CD4-positive, CD25-positive, alpha-beta regulatory T cell (primary cell): ENCODE measurements at regions not wholly inside any gene's neighbourhood (a gene's known extent, or its start where the extent isn't known, plus 50 kb on each side); places are given as distances from the start of the nearest gene placed in this dataset.

Experiments
- ATAC-seq, 2 donors: fragments of 150-1000 bp; cut with Tn5 transposase; one replicate each; pipeline ENCODE4 v1.10.0; 2021; ENCODE audit warnings: low read depth in 2 of 2, moderate number of reproducible peaks in 2 of 2, moderate library complexity in 1 of 2
- DNase-seq, 3 donors: peaks; one replicate each; pipeline versions ENCODE4 v3.0.0 to v3.0.0-alpha.2; 2012 to 2022; ENCODE audit warnings: mixed read lengths in 1 of 3
- H3K27ac ChIP-seq: one replicate; pipeline ENCODE4 v1.7.0; 2013; ENCODE audit warnings: mild to moderate bottlenecking, low read length; ENCODE audit not compliant: insufficient read depth, poor library complexity, severe bottlenecking
- H3K27me3 ChIP-seq: one replicate; pipeline ENCODE4 v1.7.0; 2013; ENCODE audit warnings: low read length; ENCODE audit not compliant: control insufficient read depth, insufficient read depth
- H3K36me3 ChIP-seq: one replicate; pipeline ENCODE4 v1.7.0; 2013; ENCODE audit warnings: mild to moderate bottlenecking, low read length, moderate library complexity; ENCODE audit not compliant: control insufficient read depth, insufficient read depth
- H3K4me1 ChIP-seq: 2 replicates; pipeline ENCODE4 v1.7.0; 2013; ENCODE audit warnings: mild to moderate bottlenecking, low read length; ENCODE audit not compliant: insufficient read depth, control insufficient read depth, poor library complexity, severe bottlenecking
- H3K4me3 ChIP-seq: one replicate; pipeline ENCODE4 v1.7.0; 2013; ENCODE audit warnings: low read depth, mild to moderate bottlenecking, low read length, moderate library complexity
- H3K9me3 ChIP-seq, 2 experiments: 1 replicate in 1 of 2; 2 replicates in 1 of 2; pipeline ENCODE4 v1.7.0; 2013; ENCODE audit warnings: low read length in 2 of 2, mild to moderate bottlenecking in 1 of 2, moderate library complexity in 1 of 2; ENCODE audit not compliant: control insufficient read depth in 2 of 2
- H3K27ac Mint-ChIP-seq, 3 donors: one replicate each; pipeline ENCODE4 v1.8.0; 2020 to 2022; ENCODE audit warnings: mild to moderate bottlenecking in 3 of 3, mixed read lengths in 3 of 3, moderate library complexity in 2 of 3
- H3K27me3 Mint-ChIP-seq: one replicate; pipeline ENCODE4 v1.8.0; 2022; ENCODE audit warnings: mild to moderate bottlenecking, mixed read lengths
- H3K36me3 Mint-ChIP-seq: one replicate; pipeline ENCODE4 v1.8.0; 2020; ENCODE audit warnings: mixed read lengths
- H3K4me1 Mint-ChIP-seq, 4 donors: one replicate each; pipeline ENCODE4 v1.8.0; 2020 to 2022; ENCODE audit warnings: mixed read lengths in 4 of 4, mild to moderate bottlenecking in 1 of 4
- H3K4me3 Mint-ChIP-seq, 4 donors: one replicate each; pipeline ENCODE4 v1.8.0; 2020 to 2022; ENCODE audit warnings: mild to moderate bottlenecking in 4 of 4, mixed read lengths in 4 of 4, moderate library complexity in 3 of 4
- H3K9me3 Mint-ChIP-seq, 7 donors: one replicate each; pipeline ENCODE4 v1.8.0; 2020 to 2022; ENCODE audit warnings: mixed read lengths in 7 of 7, mild to moderate bottlenecking in 3 of 7, moderate library complexity in 2 of 7

- Mint-ChIP-seq H3K9me3 (peaks cover 0 to 16% (median 3%) of the 10 kb centered on the region in 7 donors), H3K27ac (peak overlapping the region in 1 of 3 donors; percentile 26), H3K36me3 (no peaks in the 10 kb centered on the region), H3K27me3 (peaks cover 6% of the 10 kb centered on the region), H3K4me1 (no peaks in the 10 kb centered on the region), H3K4me3 (no peak overlapping the region)
- no peaks in the 10 kb centered on the region for H3K36me3 ChIP-seq
- no peaks in the 10 kb centered on the region for H3K27me3 ChIP-seq
- no peak overlapping the region for H3K4me3 ChIP-seq
- ATAC-seq (no peak), DNase-seq (no peak)
- peaks cover 0 to 12% of the 10 kb centered on the region in 2 experiments for H3K9me3 ChIP-seq
- H3K4me1 ChIP-seq = no peaks in the 10 kb centered on the region
- H3K27ac ChIP-seq = no peak overlapping the region
These were observed 107.0 kb upstream of the MGMT start for GRCh38 chr10:129360046-129360445.

DNA sequence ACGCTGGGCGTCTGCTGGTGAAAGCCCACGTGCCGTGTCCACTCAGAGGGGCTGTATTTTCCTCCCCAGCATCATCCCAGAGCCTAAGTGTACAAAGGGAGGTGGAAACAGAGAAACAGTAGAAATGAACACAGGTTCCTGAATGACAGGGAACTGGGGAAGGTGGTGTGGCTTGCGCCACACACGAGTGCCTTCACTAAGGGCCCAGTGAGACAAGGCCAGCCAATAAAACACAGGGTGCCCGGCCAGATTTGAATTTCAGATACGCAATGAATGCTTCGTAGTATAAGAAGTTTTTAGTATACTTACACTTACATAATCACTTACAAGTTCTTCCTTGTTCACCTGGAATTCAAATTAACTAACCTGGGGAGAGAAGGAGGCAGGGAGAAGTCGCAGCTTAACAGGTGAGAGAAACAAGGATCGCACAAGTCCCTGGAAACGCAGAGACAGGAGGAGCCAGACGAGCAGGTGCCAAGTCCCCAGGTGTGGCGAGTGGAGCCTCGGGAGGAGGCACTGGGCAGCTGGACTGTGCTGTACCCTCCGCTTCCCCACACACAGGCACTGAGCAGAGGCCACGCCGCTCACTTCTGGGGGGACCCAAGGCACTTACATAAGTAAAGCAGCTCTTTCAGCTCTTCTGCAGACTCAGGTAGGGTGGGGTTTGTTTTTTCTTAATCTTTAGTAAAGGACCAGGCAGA is 105.2 kb upstream of the MGMT start:
- no peaks in the 10 kb centered on the region for H3K36me3 ChIP-seq
- no peaks in the 10 kb centered on the region for H3K27me3 ChIP-seq
- H3K9me3 ChIP-seq = peaks cover 0 to 1% of the 10 kb centered on the region in 2 experiments
- no peak overlapping the region for H3K4me3 ChIP-seq
- H3K4me1 ChIP-seq = no peaks in the 10 kb centered on the region
- Mint-ChIP-seq H3K4me1 (no peaks in the 10 kb centered on the region), H3K36me3 (no peaks in the 10 kb centered on the region), H3K4me3 (no peak overlapping the region), H3K27ac (no peak overlapping the region), H3K9me3 (peaks cover 0 to 4% (median 0%) of the 10 kb centered on the region in 7 donors), H3K27me3 (peaks cover 8% of the 10 kb centered on the region)
- DNase-seq = no peak
- ATAC-seq = no peak
- H3K27ac ChIP-seq = no peak overlapping the region

GRCh38 chr10:129364949-129365348 is 102.1 kb upstream of the MGMT start:
- ATAC-seq = no peak

GRCh38 chr10:129365767-129366402 is 101.2 kb upstream of the MGMT start:
- H3K4me3 Mint-ChIP-seq = no peak overlapping the region
- H3K4me3 ChIP-seq = no peak overlapping the region
- peak in 1 of 3 donors; percentile 4 for DNase-seq

More at GRCh38 chr10:129364949-129365348, 102.1 kb upstream of the MGMT start:
- Histone ChIP-seq H3K27me3 (no peaks in the 10 kb centered on the region), H3K27ac (no peak overlapping the region), H3K4me1 (no peaks in the 10 kb centered on the region), H3K36me3 (no peaks in the 10 kb centered on the region), H3K9me3 (no peaks in the 10 kb centered on the region), H3K4me3 (no peak overlapping the region)
- H3K4me1 Mint-ChIP-seq = no peaks in the 10 kb centered on the region
- peaks cover 8% of the 10 kb centered on the region for H3K27me3 Mint-ChIP-seq
- no peaks in the 10 kb centered on the region for H3K9me3 Mint-ChIP-seq
- H3K36me3 Mint-ChIP-seq = no peaks in the 10 kb centered on the region
- H3K27ac Mint-ChIP-seq = no peak overlapping the region
- no peak overlapping the region for H3K4me3 Mint-ChIP-seq
- DNase-seq = no peak

GRCh38 chr10:129366450-129366849 is 100.6 kb upstream of the MGMT start:
- ATAC-seq (no peak), DNase-seq (no peak)
- no peaks in the 10 kb centered on the region for H3K4me1 ChIP-seq
- H3K9me3 Mint-ChIP-seq = no peaks in the 10 kb centered on the region
- no peak overlapping the region for H3K27ac Mint-ChIP-seq
- H3K27ac ChIP-seq = no peak overlapping the region
- H3K27me3 ChIP-seq = peaks cover 4% of the 10 kb centered on the region
- no peak overlapping the region for H3K4me3 Mint-ChIP-seq
- peaks cover 11% of the 10 kb centered on the region for H3K27me3 Mint-ChIP-seq
- H3K36me3 ChIP-seq = no peaks in the 10 kb centered on the region
- no peaks in the 10 kb centered on the region for H3K36me3 Mint-ChIP-seq
- H3K4me3 ChIP-seq = no peak overlapping the region
- no peaks in the 10 kb centered on the region for H3K9me3 ChIP-seq
- no peaks in the 10 kb centered on the region for H3K4me1 Mint-ChIP-seq

More at GRCh38 chr10:129365767-129366402, 101.2 kb upstream of the MGMT start:
- H3K4me1 ChIP-seq = no peaks in the 10 kb centered on the region
- Mint-ChIP-seq H3K9me3 (no peaks in the 10 kb centered on the region), H3K27me3 (peaks cover 8% of the 10 kb centered on the region), H3K4me1 (no peaks in the 10 kb centered on the region), H3K36me3 (no peaks in the 10 kb centered on the region), H3K27ac (no peak overlapping the region)
- no peaks in the 10 kb centered on the region for H3K36me3 ChIP-seq
- no peak for ATAC-seq
- H3K9me3 ChIP-seq = no peaks in the 10 kb centered on the region
- no peaks in the 10 kb centered on the region for H3K27me3 ChIP-seq
- no peak overlapping the region for H3K27ac ChIP-seq

- Mint-ChIP-seq H3K27ac (no peak overlapping the region), H3K9me3 (no peaks in the 10 kb centered on the region), H3K27me3 (peaks cover 27% of the 10 kb centered on the region)
These were observed 97.5 kb upstream of the MGMT start for GRCh38 chr10:129369566-129369965.

DNA sequence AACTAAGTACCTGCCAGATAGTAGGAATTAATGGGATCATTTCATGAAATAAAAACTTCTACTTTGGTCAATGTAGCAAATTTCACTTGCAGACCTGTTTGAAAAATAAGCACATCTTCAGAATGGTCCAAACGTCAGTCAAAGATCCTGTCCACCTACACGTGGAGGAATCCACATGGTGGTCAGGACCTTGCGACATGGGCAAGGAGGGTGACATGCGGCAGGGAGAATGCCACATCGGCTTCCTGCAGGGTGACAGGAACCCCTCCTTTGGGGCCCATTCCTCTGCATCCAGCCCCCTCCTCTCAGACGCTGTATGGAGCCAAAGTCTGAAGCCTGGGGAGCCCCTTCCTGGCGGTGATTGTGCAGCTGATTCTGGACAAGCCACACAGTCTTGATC is 95.5 kb upstream of the MGMT start:
- ATAC-seq = no peak

More at GRCh38 chr10:129369566-129369965, 97.5 kb upstream of the MGMT start:
- H3K4me3 ChIP-seq = no peak overlapping the region
- no peak for DNase-seq
- no peaks in the 10 kb centered on the region for H3K36me3 Mint-ChIP-seq
- H3K27me3 ChIP-seq = peaks cover 12% of the 10 kb centered on the region
- H3K36me3 ChIP-seq = no peaks in the 10 kb centered on the region
- H3K4me1 ChIP-seq = no peaks in the 10 kb centered on the region
- H3K4me1 Mint-ChIP-seq = peaks cover 0 to 6% (median 3%) of the 10 kb centered on the region in 4 donors
- no peaks in the 10 kb centered on the region for H3K9me3 ChIP-seq
- H3K27ac ChIP-seq = no peak overlapping the region
- no peak for ATAC-seq
- no peak overlapping the region for H3K4me3 Mint-ChIP-seq

DNA sequence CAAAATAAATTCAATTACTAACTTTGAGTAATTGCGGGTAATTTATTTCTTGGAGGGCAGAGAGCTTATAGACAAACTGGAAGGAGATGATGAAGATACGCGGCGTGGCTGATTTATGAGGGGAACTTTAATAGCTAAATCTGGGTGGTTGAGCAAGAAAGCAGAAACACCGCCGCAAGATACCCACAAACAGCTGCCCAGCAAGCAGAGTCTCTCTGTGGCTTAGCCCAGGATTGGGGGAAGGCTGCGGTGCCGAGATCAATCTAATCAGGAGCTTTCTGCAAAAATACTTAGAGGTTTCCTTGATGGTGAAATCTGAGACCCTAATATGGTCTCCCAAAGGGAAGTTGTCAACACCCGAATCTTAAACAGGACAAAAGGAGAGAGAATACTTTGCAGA is 94.9 kb upstream of the MGMT start:
- Histone ChIP-seq H3K27ac (no peak overlapping the region), H3K4me3 (no peak overlapping the region), H3K27me3 (peaks cover 12% of the 10 kb centered on the region), H3K36me3 (no peaks in the 10 kb centered on the region), H3K9me3 (no peaks in the 10 kb centered on the region), H3K4me1 (no peaks in the 10 kb centered on the region)
- H3K27ac Mint-ChIP-seq = no peak overlapping the region
- peaks cover 0 to 6% (median 3%) of the 10 kb centered on the region in 4 donors for H3K4me1 Mint-ChIP-seq
- DNase-seq (no peak), ATAC-seq (no peak)
- H3K36me3 Mint-ChIP-seq = no peaks in the 10 kb centered on the region
- no peak overlapping the region for H3K4me3 Mint-ChIP-seq
- no peaks in the 10 kb centered on the region for H3K9me3 Mint-ChIP-seq
- peaks cover 20% of the 10 kb centered on the region for H3K27me3 Mint-ChIP-seq

More for the DNA sequence above, 95.5 kb upstream of the MGMT start:
- no peak overlapping the region for H3K27ac Mint-ChIP-seq
- peaks cover 0 to 6% (median 3%) of the 10 kb centered on the region in 4 donors for H3K4me1 Mint-ChIP-seq
- H3K9me3 ChIP-seq = no peaks in the 10 kb centered on the region
- no peak overlapping the region for H3K4me3 Mint-ChIP-seq
- no peaks in the 10 kb centered on the region for H3K4me1 ChIP-seq
- no peak for DNase-seq
- peaks cover 20% of the 10 kb centered on the region for H3K27me3 Mint-ChIP-seq
- no peaks in the 10 kb centered on the region for H3K36me3 ChIP-seq
- H3K9me3 Mint-ChIP-seq = no peaks in the 10 kb centered on the region
- no peaks in the 10 kb centered on the region for H3K36me3 Mint-ChIP-seq
- H3K27me3 ChIP-seq = peaks cover 12% of the 10 kb centered on the region
- H3K27ac ChIP-seq = no peak overlapping the region
- no peak overlapping the region for H3K4me3 ChIP-seq
